Testis (tissue), 2 donors: ENCODE measurements at regions not wholly inside any gene's neighbourhood (a gene's known extent, or its start where the extent isn't known, plus 50 kb on each side); places are given as distances from the start of the nearest gene placed in this dataset.

Source experiments
- DNase-seq: peaks from one replicate; pipeline ENCODE4 v3.0.0-alpha.2; 2019
- H3K27ac ChIP-seq, 2 donors: fragments of 200-600 bp; sonication (generic); one replicate each; pipeline ENCODE4 v1.5.1; 2019
- H3K27me3 ChIP-seq: fragments of 200-600 bp; sonication (generic); one replicate; pipeline ENCODE4 v1.5.1; 2019
- H3K36me3 ChIP-seq: fragments of 200-600 bp; sonication (generic); one replicate; pipeline ENCODE4 v1.5.1; 2017; ENCODE audit warnings: low read depth; ENCODE audit errors: missing control alignments
- H3K4me1 ChIP-seq: fragments of 200-600 bp; sonication (generic); one replicate; pipeline ENCODE4 v1.5.1; 2019
- H3K4me3 ChIP-seq, 2 donors: fragments of 200-600 bp; sonication (generic); one replicate each; pipeline ENCODE4 v1.5.1; 2017 to 2019
- H3K9me3 ChIP-seq: fragments of 200-600 bp; sonication (generic); one replicate; pipeline ENCODE4 v1.5.1; 2017
- CTCF ChIP-seq, 3 experiments: fragments of 450-650 bp in 2 of 3; fragments of 200-600 bp in 1 of 3; sonication (generic) in 1 of 3; IDR thresholded peaks; one replicate each; pipeline ENCODE4 v1.5.1; 2016 to 2019; ENCODE audit warnings: antibody characterized with exemption in 3 of 3, mild to moderate bottlenecking in 2 of 3, moderate library complexity in 1 of 3
- POLR2A ChIP-seq: fragments of 450-650 bp; IDR thresholded peaks from one replicate; pipeline ENCODE4 v1.6.1; 2017; ENCODE audit warnings: antibody characterized with exemption, mild to moderate bottlenecking, moderate library complexity
- WGBS, 2 donors: methylation state at CpG; one replicate each; pipeline ENCODE4 v1.1.5; 2018; 5-methylcytosine and 5-hydroxymethylcytosine counted together
- intact Hi-C: fragments of 100-400 bp; cut with DNase I; formaldehyde crosslinking; loops from one replicate; pipeline ENCODE4 v1.15.1; 2023; ENCODE audit warnings: low total_unique reads

- intact Hi-C loops, result no loop called here
- no peaks in the 10 kb centered on the region for H3K9me3 ChIP-seq
- H3K36me3 ChIP-seq, result no peaks in the 10 kb centered on the region
- DNase-seq, result no peak
- TF ChIP-seq POLR2A (no peak), CTCF (IDR thresholded peaks at IDR 0.05) (no peak)
- no peaks in the 10 kb centered on the region for H3K4me1 ChIP-seq
- no peak overlapping the region for H3K27ac ChIP-seq
- H3K4me3 ChIP-seq, result no peak overlapping the region
- 94 to 96% methylated on average over 7 of the region's 7 CpGs for WGBS, 2 donors
- no peaks in the 10 kb centered on the region for H3K27me3 ChIP-seq
Observed at GRCh38 chr3:59121346-59122144, 71.7 kb upstream of the CFAP20DC start.

GRCh38 chr3:59118928-59119327, 69.1 kb upstream of the CFAP20DC start:
- no peaks in the 10 kb centered on the region for H3K4me1 ChIP-seq
- no peak overlapping the region for H3K27ac ChIP-seq
- H3K27me3 ChIP-seq, result no peaks in the 10 kb centered on the region
- no peak for TF ChIP-seq CTCF (IDR thresholded peaks at IDR 0.05)
- no peak for TF ChIP-seq POLR2A
- DNase-seq, result no peak
- no peak overlapping the region for H3K4me3 ChIP-seq
- 93 to 96% methylated on average over 3 of the region's 3 CpGs for WGBS, 2 donors
- H3K36me3 ChIP-seq, result no peaks in the 10 kb centered on the region
- intact Hi-C loops, result no loop called here
- no peaks in the 10 kb centered on the region for H3K9me3 ChIP-seq

- H3K4me1 ChIP-seq, result no peaks in the 10 kb centered on the region
- DNase-seq, result no peak
- no peaks in the 10 kb centered on the region for H3K27me3 ChIP-seq
- no peaks in the 10 kb centered on the region for H3K9me3 ChIP-seq
- no peaks in the 10 kb centered on the region for H3K36me3 ChIP-seq
- no peak overlapping the region for H3K4me3 ChIP-seq
- TF ChIP-seq CTCF (IDR thresholded peaks at IDR 0.05) (no peak), POLR2A (no peak)
- WGBS, 2 donors, result 90 to 93% methylated on average over 3 of the region's 3 CpGs
- intact Hi-C loops, result no loop called here
- H3K27ac ChIP-seq, result no peak overlapping the region
Observed at GRCh38 chr3:59117396-59117795, 67.6 kb upstream of the CFAP20DC start.

- H3K36me3 ChIP-seq, result no peaks in the 10 kb centered on the region
- 62 to 72% methylated on average over 2 of the region's 2 CpGs for WGBS, 2 donors
- intact Hi-C loops, result no loop called here
Observed at GRCh38 chr3:59116233-59116537, 66.4 kb upstream of the CFAP20DC start.

More at GRCh38 chr3:59116233-59116537, 66.4 kb upstream of the CFAP20DC start:
- Histone ChIP-seq H3K9me3 (no peaks in the 10 kb centered on the region), H3K27me3 (no peaks in the 10 kb centered on the region), H3K4me1 (no peaks in the 10 kb centered on the region), H3K27ac (no peak overlapping the region), H3K4me3 (no peak overlapping the region)
- no peak for TF ChIP-seq CTCF (IDR thresholded peaks at IDR 0.05)
- TF ChIP-seq POLR2A, result no peak
- DNase-seq, result no peak
